Fibroblast of peridontal ligament (primary cell): ENCODE measurements at regions not wholly inside any gene's neighbourhood (a gene's known extent, or its start where the extent isn't known, plus 50 kb on each side); places are given as distances from the start of the nearest gene placed in this dataset.

ENCODE experiments used
- DNase-seq: peaks from one replicate; pipeline ENCODE4 v3.0.0-alpha.2; 2010; ENCODE audit errors: extremely low read depth

GRCh38 chr3:63228087-63228486 is 50.0 kb upstream of the SYNPR start:
- no peak for DNase-seq
